ENCODE measurements at regions not wholly inside any gene's neighbourhood (a gene's known extent, or its start where the extent isn't known, plus 50 kb on each side); places are given as distances from the start of the nearest gene placed in this dataset.

GRCh38 chr10:117619707-117620405 is 77.3 kb downstream of the EMX2 start (continued):
- TF ChIP-seq FOXK2 (IDR thresholded peaks at IDR 0.05), result no peak

- POLR2A ChIA-PET, result interaction anchor here (0.9 to 6.0 kb wide), 3 partner anchors 20 to 42 kb away, joined by 3 to 56 read pairs (median 3); no protein-coding TSS in a partner anchor
- SMC1A ChIA-PET (ENCODE audit: uncharacterized antibody, unreplicated experiment), result interaction anchor here (0.9 to 9.6 kb wide), 10 partner anchors 10 to 119 kb away, joined by 3 to 300 read pairs (median 6); no protein-coding TSS in a partner anchor
- Histone ChIP-seq H3K4me2 (ENCODE audit: control insufficient read depth, insufficient read depth) (no peak overlapping the region), H3K9me3 (replicated peaks; ENCODE audit: control insufficient read depth, insufficient read depth, low read length) (no peaks in the 10 kb centered on the region; the same call in 1 of the 3 replicates), H3K36me3 (ENCODE audit: control insufficient read depth in 2 of 2, insufficient read depth in 2 of 2, low read length in 1 of 2) (no peaks in the 10 kb centered on the region), H3K4me3 (no peak overlapping the region), H3K79me2 (ENCODE audit: control insufficient read depth, insufficient read depth, low read length) (no peaks in the 10 kb centered on the region), H4K20me1 (ENCODE audit: control insufficient read depth, insufficient read depth) (no peaks in the 10 kb centered on the region), H3K4me1 (ENCODE audit: control insufficient read depth, insufficient read depth, low read length) (no peaks in the 10 kb centered on the region), H3K27me3 (replicated peaks in 1 of 2; ENCODE audit: control insufficient read depth in 2 of 2, insufficient read depth in 2 of 2, low read length in 1 of 2) (no peaks in the 10 kb centered on the region), H3K9ac (ENCODE audit: control insufficient read depth, insufficient read depth, low read length) (no peak overlapping the region), H2AFZ (ENCODE audit: control insufficient read depth, low read depth, low read length) (no peak overlapping the region), H3K27ac (ENCODE audit: control insufficient read depth, insufficient read depth) (no peak overlapping the region)
- ATAC-seq (no peak), FAIRE-seq (no peak), DNase-seq (ENCODE audit: low read depth, low spot score) (no peak)
- TF ChIP-seq ASH2L (IDR thresholded peaks at IDR 0.05; ENCODE audit: borderline replicate concordance, low read depth) (no peak), GABPA (IDR thresholded peaks at IDR 0.05; ENCODE audit: low read depth) (no peak), HSF1 (IDR thresholded peaks at IDR 0.05; ENCODE audit: low read depth, low read length) (no peak), ZNF207 (IDR thresholded peaks at IDR 0.05; ENCODE audit: borderline replicate concordance) (no peak), ATF2 (IDR thresholded peaks at IDR 0.05; ENCODE audit: low read length) (no peak), STAT3 (IDR thresholded peaks at IDR 0.05; ENCODE audit: low read depth, low read length) (no peak), SIX5 (IDR thresholded peaks at IDR 0.05; ENCODE audit: low read depth, low read length, severe bottlenecking) (no peak)
- RAD21 ChIA-PET (ENCODE audit: unreplicated experiment), result interaction anchor here (0.9 to 9.0 kb wide), 8 partner anchors 8 to 124 kb away, joined by 3 to 138 read pairs (median 9); no protein-coding TSS in a partner anchor
- no TSS peak for BruUV-seq (replicated peaks)
- WGBS (ENCODE audit: insufficient coverage, insufficient replicate concordance, low lambda C conversion rate, missing lambda C conversion rate), result 72% methylated on average over 7 of the region's 7 CpGs
- intact Hi-C loops (cut with micrococcal nuclease; ENCODE audit: unreplicated experiment) (no loop called here), in situ Hi-C loops (cut with MboI) (no loop called here)
- CTCF ChIA-PET, result interaction anchor here (1.0 to 5.8 kb wide), 4 partner anchors 31 to 124 kb away, joined by 3 to 55 read pairs (median 15); no protein-coding TSS in a partner anchor
Measured at GRCh38 chr10:117621196-117621595, 78.7 kb downstream of the EMX2 start.

Measured in GM12878 (cell line).